Activated naive CD4-positive, alpha-beta T cell treated with anti-CD3 and anti-CD28 coated beads, Interleukin-2, amount 50 U/mL, for 24 hours (primary cell): ENCODE measurements at regions not wholly inside any gene's neighbourhood (a gene's known extent, or its start where the extent isn't known, plus 50 kb on each side); places are given as distances from the start of the nearest gene placed in this dataset.

ENCODE experiments used
- H3K27ac Mint-ChIP-seq: one replicate; pipeline ENCODE4 v1.8.0; 2021; ENCODE audit warnings: mild to moderate bottlenecking, mixed read lengths
- H3K27me3 Mint-ChIP-seq: one replicate; pipeline ENCODE4 v1.8.0; 2021; ENCODE audit warnings: mixed read lengths
- H3K36me3 Mint-ChIP-seq: one replicate; pipeline ENCODE4 v1.8.0; 2021; ENCODE audit warnings: mixed read lengths
- H3K4me1 Mint-ChIP-seq: one replicate; pipeline ENCODE4 v1.8.0; 2021; ENCODE audit warnings: mixed read lengths
- H3K4me3 Mint-ChIP-seq: one replicate; pipeline ENCODE4 v1.8.0; 2021; ENCODE audit warnings: mild to moderate bottlenecking, mixed read lengths
- H3K9me3 Mint-ChIP-seq: one replicate; pipeline ENCODE4 v1.8.0; 2021; ENCODE audit warnings: mixed read lengths

GRCh38 chr3:39752751-39753150, 56.7 kb upstream of the MYRIP start:
- H3K4me3 Mint-ChIP-seq, result no peak overlapping the region
- no peak overlapping the region for H3K27ac Mint-ChIP-seq
- H3K36me3 Mint-ChIP-seq, result no peaks in the 10 kb centered on the region
- H3K27me3 Mint-ChIP-seq, result peaks cover 12% of the 10 kb centered on the region
- H3K4me1 Mint-ChIP-seq, result no peaks in the 10 kb centered on the region
- no peaks in the 10 kb centered on the region for H3K9me3 Mint-ChIP-seq

GRCh38 chr3:39753391-39753790, 56.0 kb upstream of the MYRIP start:
- Mint-ChIP-seq H3K27ac (no peak overlapping the region), H3K4me1 (no peaks in the 10 kb centered on the region), H3K36me3 (no peaks in the 10 kb centered on the region), H3K4me3 (no peak overlapping the region), H3K9me3 (no peaks in the 10 kb centered on the region), H3K27me3 (peaks cover 12% of the 10 kb centered on the region)

- Mint-ChIP-seq H3K27me3 (peaks cover 12% of the 10 kb centered on the region), H3K4me3 (no peak overlapping the region), H3K27ac (no peak overlapping the region), H3K9me3 (no peaks in the 10 kb centered on the region), H3K4me1 (no peaks in the 10 kb centered on the region), H3K36me3 (no peaks in the 10 kb centered on the region)
These were observed 54.9 kb upstream of the MYRIP start for GRCh38 chr3:39754549-39754948.

- Mint-ChIP-seq H3K4me1 (no peaks in the 10 kb centered on the region), H3K36me3 (no peaks in the 10 kb centered on the region), H3K27ac (no peak overlapping the region), H3K27me3 (peaks cover 12% of the 10 kb centered on the region), H3K9me3 (no peaks in the 10 kb centered on the region), H3K4me3 (no peak overlapping the region)
These were observed 54.3 kb upstream of the MYRIP start for GRCh38 chr3:39755100-39755499.

DNA sequence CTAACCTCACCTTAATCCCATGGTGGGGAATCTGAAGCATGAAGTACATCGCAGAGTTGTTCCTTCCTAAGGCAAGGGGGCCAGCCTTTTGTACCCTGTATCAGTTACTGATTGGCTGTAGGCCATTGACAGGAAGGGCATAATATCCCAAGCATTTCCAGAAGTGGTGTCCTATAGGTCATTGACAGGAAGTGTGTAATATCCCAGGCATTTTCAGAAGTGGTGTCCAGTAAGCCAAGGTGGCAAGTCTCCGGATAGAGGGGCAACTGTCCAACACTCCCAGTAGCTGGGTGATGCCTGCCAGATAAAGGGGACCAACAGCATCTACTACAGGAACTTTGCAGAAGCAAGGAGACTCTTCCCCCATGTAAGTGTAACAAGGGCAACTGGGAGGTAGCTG, 52.1 kb upstream of the MYRIP start:
- Mint-ChIP-seq H3K27ac (no peak overlapping the region), H3K9me3 (no peaks in the 10 kb centered on the region), H3K36me3 (no peaks in the 10 kb centered on the region)

More for the DNA sequence above, 52.1 kb upstream of the MYRIP start:
- Mint-ChIP-seq H3K4me3 (no peak overlapping the region), H3K4me1 (no peaks in the 10 kb centered on the region), H3K27me3 (peaks cover 11% of the 10 kb centered on the region)
